Pancreas (tissue), 10 donors: ENCODE measurements at regions not wholly inside any gene's neighbourhood (a gene's known extent, or its start where the extent isn't known, plus 50 kb on each side); places are given as distances from the start of the nearest gene placed in this dataset.

ENCODE experiments used
- ATAC-seq, 4 donors: fragments of 200-7000 bp; cut with Tn5 transposase; one replicate each; pipeline versions ENCODE4 v1.8.0 to v1.9.1; 2020; ENCODE audit warnings: mild to moderate bottlenecking in 4 of 4, moderate library complexity in 4 of 4
- DNase-seq, 6 donors: peaks; one replicate each; pipeline ENCODE4 v3.0.0-alpha.2; 2020
- FAIRE-seq: peaks from 2 replicates; lab custom pipeline; 2012; peaks lifted over from hg19 to GRCh38; lab: Jason Lieb, UNC
- H3K27ac ChIP-seq, 4 donors: fragments of 200-600 bp; sonication (generic); 1 replicate in 3 of 4; 2 replicates in 1 of 4; pipeline versions ENCODE4 v1.5.0 to v1.8.0; 2020
- H3K27me3 ChIP-seq, 4 donors: fragments of 200-600 bp; one replicate each; pipeline ENCODE4 v1.8.0; 2021
- H3K36me3 ChIP-seq, 3 donors: fragments of 200-600 bp; sonication (generic) in 1 of 3; one replicate each; pipeline versions ENCODE4 v1.5.0 to v1.8.0; 2020 to 2021
- H3K4me1 ChIP-seq, 3 donors: fragments of 200-600 bp; one replicate each; pipeline ENCODE4 v1.8.0; 2021
- H3K4me3 ChIP-seq, 4 donors: fragments of 200-600 bp; sonication (generic) in 2 of 4; one replicate each; pipeline versions ENCODE4 v1.5.0 to v1.8.0; 2020 to 2021
- H3K9me3 ChIP-seq, 4 donors: fragments of 200-600 bp; one replicate each; pipeline ENCODE4 v1.8.0; 2021
- WGBS, 2 donors: extraction: QIAGEN DNeasy Blood & Tissue Kit; methylation state at CpG; one replicate each; pipeline ENCODE4 v1.1.7; 2013; 5-methylcytosine and 5-hydroxymethylcytosine counted together
- intact Hi-C, 3 donors: fragments of 100-400 bp; cut with DNase I; formaldehyde crosslinking; loops; one replicate each; pipeline versions ENCODE4 v1.11.1 to v1.14.2; 2022
- TF ChIP-seq, protein P1 (sequence below), 4 donors: fragments of 200-600 bp; sonication (generic) in 3 of 4; IDR thresholded peaks; one replicate each; pipeline versions ENCODE4 v1.5.0 to v1.8.0; 2021; ENCODE audit warnings: antibody characterized with exemption in 4 of 4
- donor health status: healthy with polysubstance abuse.
- donor health status: DM: no; HTN: no; CAD: no; lungs with moderate emphysema.
- donor health status: DM: no; HTN: no; CAD: no.
- donor health status: control.
- donor health status: control.
- donor health status: Bipolar disorder and iron deficiency.
- donor health status: DM: yes; HTN: yes; CAD: no.
- donor health status: DM: no; HTN: no; CAD: no.
- donor health status: DM: no; HTN: no; CAD: no.
- donor health status: DM: yes; HTN: yes; CAD: no.

DNA sequence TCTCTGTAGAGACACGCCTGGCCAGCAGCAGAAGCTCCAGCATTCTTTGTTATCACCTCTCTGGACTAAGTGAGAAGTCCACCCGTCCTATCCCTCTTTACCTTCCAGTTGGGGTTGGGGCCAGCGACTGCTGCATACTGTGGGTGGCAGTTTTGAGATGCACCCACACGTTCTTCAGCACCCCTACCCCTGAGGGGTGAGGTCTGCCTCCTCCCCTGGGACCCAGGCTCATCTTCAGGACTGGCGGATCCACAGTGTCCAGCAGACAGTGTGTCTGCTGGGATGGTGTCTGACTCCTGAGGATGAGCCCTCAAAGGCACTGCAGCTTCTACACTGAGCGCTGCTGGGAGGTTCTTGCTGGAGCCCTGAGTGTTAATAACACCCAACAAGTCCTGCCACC is 78.8 kb downstream of the GADD45G start:
- Histone ChIP-seq H3K27ac (peak overlapping the region; percentile 74 to 85 (median 82)), H3K4me3 (no peak overlapping the region), H3K4me1 (peaks cover 33 to 58% (median 45%) of the 10 kb centered on the region in 3 donors), H3K27me3 (no peaks in the 10 kb centered on the region), H3K9me3 (no peaks in the 10 kb centered on the region), H3K36me3 (no peaks in the 10 kb centered on the region)
- WGBS, 2 donors, result 94 to 95% methylated on average over 6 of the region's 6 CpGs
- no peak for ATAC-seq
- TF ChIP-seq, protein P1, sequence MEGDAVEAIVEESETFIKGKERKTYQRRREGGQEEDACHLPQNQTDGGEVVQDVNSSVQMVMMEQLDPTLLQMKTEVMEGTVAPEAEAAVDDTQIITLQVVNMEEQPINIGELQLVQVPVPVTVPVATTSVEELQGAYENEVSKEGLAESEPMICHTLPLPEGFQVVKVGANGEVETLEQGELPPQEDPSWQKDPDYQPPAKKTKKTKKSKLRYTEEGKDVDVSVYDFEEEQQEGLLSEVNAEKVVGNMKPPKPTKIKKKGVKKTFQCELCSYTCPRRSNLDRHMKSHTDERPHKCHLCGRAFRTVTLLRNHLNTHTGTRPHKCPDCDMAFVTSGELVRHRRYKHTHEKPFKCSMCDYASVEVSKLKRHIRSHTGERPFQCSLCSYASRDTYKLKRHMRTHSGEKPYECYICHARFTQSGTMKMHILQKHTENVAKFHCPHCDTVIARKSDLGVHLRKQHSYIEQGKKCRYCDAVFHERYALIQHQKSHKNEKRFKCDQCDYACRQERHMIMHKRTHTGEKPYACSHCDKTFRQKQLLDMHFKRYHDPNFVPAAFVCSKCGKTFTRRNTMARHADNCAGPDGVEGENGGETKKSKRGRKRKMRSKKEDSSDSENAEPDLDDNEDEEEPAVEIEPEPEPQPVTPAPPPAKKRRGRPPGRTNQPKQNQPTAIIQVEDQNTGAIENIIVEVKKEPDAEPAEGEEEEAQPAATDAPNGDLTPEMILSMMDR (IDR thresholded peaks at IDR 0.05), result no peak
- DNase-seq, result no peak
- intact Hi-C loops, result no loop called here
- no peak for FAIRE-seq

DNA sequence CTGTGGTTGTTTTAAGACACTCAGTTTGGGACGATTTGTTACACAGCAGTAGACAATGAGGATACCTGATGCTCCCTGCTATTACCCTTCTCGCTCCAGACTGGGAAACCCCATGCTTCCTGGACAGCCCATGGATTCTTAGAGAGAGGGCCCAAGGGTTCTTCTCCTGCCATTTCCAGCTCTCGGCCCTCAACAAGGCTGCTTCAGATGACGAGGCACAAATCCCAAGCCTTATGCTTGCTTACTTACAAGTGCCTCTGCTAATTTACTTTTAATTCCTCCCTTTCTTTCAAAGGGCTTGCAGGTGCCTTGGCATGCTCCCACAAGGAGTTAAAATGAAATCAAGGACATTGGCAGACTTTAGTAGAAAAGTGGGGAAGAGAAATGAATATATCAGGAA is 79.4 kb downstream of the GADD45G start:
- ATAC-seq (peak in 3 of 4 donors; percentile 3 to 8 (median 5)), DNase-seq (peak in 1 of 6 donors; percentile 30), FAIRE-seq (no peak)
- H3K36me3 ChIP-seq, result no peaks in the 10 kb centered on the region
- TF ChIP-seq, protein P1 (IDR thresholded peaks at IDR 0.05), result no peak
- H3K27ac ChIP-seq, result peak overlapping the region; percentile 74 to 85 (median 82)
- H3K27me3 ChIP-seq, result no peaks in the 10 kb centered on the region
- WGBS, 2 donors, result 49 to 51% methylated on average over 4 of the region's 4 CpGs
- no peak overlapping the region for H3K4me3 ChIP-seq
- no peaks in the 10 kb centered on the region for H3K9me3 ChIP-seq
- H3K4me1 ChIP-seq, result peaks cover 33 to 52% (median 40%) of the 10 kb centered on the region in 3 donors
- intact Hi-C loops, result no loop called here

DNA sequence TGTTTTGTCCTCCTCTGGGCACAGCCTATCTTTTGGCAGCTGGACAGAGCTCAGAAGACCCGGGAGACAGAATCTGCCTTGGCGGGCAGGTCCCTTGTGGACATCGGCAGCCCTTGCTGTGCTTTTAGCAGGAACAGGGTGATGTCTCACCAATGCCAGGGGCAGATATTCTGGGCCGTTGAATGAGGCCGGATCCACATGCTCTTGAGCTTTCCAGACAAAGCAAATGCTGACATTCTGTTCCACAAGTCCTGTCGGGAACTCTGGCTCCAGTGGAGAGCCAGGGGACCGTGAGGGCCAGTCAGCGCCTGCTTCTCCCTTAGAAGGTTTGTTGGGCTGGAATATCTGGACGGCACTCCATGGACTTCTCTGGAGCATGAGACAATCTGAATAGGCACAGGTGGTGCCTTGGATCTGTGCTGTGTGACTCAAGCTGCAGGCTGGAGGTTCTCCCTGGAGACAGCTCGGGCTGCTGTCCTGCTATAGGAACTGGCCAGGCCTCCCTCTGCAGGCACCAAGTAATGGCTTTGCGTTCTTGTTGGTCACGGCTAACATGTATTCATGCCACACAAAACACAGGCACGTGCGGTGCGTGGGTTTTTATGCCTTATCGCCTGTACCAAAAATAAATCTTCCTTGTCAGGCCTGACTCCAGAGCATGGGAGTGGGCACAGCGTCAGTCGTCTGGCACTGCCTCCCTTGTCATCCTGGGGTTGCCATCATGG is 80.3 kb downstream of the GADD45G start:
- H3K4me1 ChIP-seq, result peaks cover 33 to 50% (median 40%) of the 10 kb centered on the region in 3 donors
- no peaks in the 10 kb centered on the region for H3K9me3 ChIP-seq
- intact Hi-C loops, result no loop called here
- H3K27ac ChIP-seq, result peak overlapping the region; percentile 74 to 85 (median 82)
- ATAC-seq, result peak; percentile 83 to 86 (median 84)
- TF ChIP-seq, protein P1 (IDR thresholded peaks at IDR 0.05), result no peak
- WGBS, 2 donors, result 30 to 35% methylated on average over 18 of the region's 18 CpGs
- no peaks in the 10 kb centered on the region for H3K36me3 ChIP-seq
- no peak for FAIRE-seq
- no peak overlapping the region for H3K4me3 ChIP-seq
- H3K27me3 ChIP-seq, result no peaks in the 10 kb centered on the region
- peak in 5 of 6 donors; percentile 68 to 87 (median 79) for DNase-seq

DNA sequence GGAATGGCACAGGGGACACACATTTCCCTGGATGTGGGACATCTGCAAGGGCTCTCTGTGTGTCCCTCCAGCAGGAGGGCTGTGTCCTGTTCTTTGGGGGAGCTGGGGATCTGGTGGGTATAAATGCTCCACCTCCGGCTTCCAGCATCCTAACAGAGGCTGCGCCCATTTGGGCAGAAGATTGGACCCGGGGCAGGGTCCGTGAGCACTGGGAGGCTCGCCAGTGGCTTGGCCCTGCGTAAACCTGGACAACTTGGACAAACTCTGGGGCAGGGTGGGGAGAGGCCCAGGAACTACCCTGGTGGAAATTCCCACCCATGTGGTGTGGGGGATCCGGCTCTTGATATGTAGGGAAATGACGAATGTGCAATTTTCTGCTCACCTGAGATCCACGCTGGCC is 80.9 kb downstream of the GADD45G start:
- Histone ChIP-seq H3K4me1 (peaks cover 33 to 50% (median 40%) of the 10 kb centered on the region in 3 donors), H3K9me3 (no peaks in the 10 kb centered on the region), H3K4me3 (no peak overlapping the region), H3K27me3 (no peaks in the 10 kb centered on the region), H3K27ac (peak overlapping the region; percentile 74 to 85 (median 82)), H3K36me3 (no peaks in the 10 kb centered on the region)
- ATAC-seq (peak in 3 of 4 donors; percentile 0 to 2 (median 1)), FAIRE-seq (no peak), DNase-seq (no peak)
- TF ChIP-seq, protein P1 (IDR thresholded peaks at IDR 0.05), result no peak
- intact Hi-C loops, result no loop called here
- 57 to 64% methylated on average over 9 of the region's 9 CpGs for WGBS, 2 donors

DNA sequence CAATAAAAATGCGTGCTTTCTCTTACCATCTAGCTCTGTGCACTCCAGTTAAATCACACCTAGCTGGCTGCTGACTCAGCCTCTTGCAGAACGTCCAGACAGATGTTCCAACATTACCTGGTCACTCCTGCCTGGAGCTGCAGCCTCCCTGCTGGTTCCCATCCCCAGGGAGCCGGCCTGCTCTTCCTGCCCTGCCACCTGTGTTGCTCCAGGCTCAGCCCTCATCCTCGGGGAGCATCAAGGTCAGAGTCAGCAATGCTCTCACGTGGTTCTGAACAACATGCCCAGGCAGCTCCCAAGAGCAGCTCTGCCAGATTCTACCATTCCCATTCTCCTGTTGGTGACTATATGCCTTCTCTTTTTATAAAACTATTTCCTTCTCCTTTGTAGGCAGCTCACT is 81.3 kb downstream of the GADD45G start:
- no peaks in the 10 kb centered on the region for H3K27me3 ChIP-seq
- peak overlapping the region; percentile 74 to 85 (median 82) for H3K27ac ChIP-seq
- intact Hi-C loops, result no loop called here
- TF ChIP-seq, protein P1 (IDR thresholded peaks at IDR 0.05), result no peak
- peak in 5 of 6 donors; percentile 72 to 91 (median 85) for DNase-seq
- FAIRE-seq, result no peak
- ATAC-seq, result peak; percentile 77 to 84 (median 77)
- WGBS, 2 donors, result 22% methylated on average over 5 of the region's 5 CpGs
- no peaks in the 10 kb centered on the region for H3K9me3 ChIP-seq
- H3K4me1 ChIP-seq, result peaks cover 33 to 50% (median 40%) of the 10 kb centered on the region in 3 donors
- H3K4me3 ChIP-seq, result no peak overlapping the region
- no peaks in the 10 kb centered on the region for H3K36me3 ChIP-seq
